ENCODE measurements at regions not wholly inside any gene's neighbourhood (a gene's known extent, or its start where the extent isn't known, plus 50 kb on each side); places are given as distances from the start of the nearest gene placed in this dataset.
"Not testable (repeated sequence)": the region's sequence is repeated elsewhere in the genome, so short reads cannot be mapped to it uniquely, and the experiment has no call there.

- DNase-seq = no peak
Observed at GRCh38 chr9:90447773-90448172, 194.9 kb downstream of the DIRAS2 start.

GRCh38 chr9:90449213-90449925 is 193.3 kb downstream of the DIRAS2 start:
- DNase-seq = no peak

GRCh38 chr9:90451804-90452203 is 190.8 kb downstream of the DIRAS2 start:
- no peak for DNase-seq

GRCh38 chr9:90455316-90455715 is 187.3 kb downstream of the DIRAS2 start:
- no peak for DNase-seq

GRCh38 chr9:90457386-90458190 is 185.0 kb downstream of the DIRAS2 start:
- no peak for DNase-seq

DNA sequence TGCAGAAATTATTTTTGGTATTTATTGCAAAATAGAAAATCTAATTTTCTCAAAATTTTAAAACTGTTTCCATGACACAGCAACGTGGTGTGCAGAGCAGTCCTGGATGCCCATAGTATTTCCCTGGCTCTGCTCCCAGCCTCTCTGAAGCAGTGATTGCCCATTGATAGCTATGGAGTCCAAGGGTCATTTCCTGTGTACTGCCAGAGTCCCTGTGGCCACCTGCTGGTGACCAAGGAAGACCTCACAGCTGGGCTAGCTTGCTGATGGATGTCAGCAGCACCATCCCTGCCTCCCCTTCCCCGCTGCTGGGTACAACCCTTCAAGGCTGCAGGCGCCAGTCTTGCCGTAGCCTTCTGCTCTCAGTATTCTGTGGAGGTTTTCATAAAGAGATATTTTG is 184.1 kb downstream of the DIRAS2 start:
- no peak for DNase-seq

- no peak for DNase-seq
Observed at GRCh38 chr9:90459321-90459720, 183.3 kb downstream of the DIRAS2 start.

DNA sequence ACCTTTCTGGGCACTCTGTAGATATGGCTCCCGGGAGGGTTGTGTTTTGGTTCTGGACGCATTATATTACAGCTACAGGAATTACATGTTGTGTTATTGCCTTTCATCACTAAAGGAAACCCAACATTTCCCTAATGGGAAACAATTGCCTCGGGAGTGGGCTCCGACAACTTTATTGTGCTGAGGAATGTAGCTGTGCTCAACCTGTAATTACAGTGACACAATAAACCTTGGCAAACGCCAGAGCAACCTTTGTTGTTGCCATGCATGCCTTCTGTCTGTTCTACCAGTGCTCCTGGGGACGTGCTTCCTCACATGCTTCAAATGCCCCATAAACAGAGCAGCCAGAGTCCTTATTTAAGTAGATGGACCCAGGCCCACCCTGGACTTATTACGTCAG is 182.4 kb downstream of the DIRAS2 start:
- no peak for DNase-seq

GRCh38 chr9:90464978-90465377 is 177.6 kb downstream of the DIRAS2 start:
- no peak for DNase-seq

DNA sequence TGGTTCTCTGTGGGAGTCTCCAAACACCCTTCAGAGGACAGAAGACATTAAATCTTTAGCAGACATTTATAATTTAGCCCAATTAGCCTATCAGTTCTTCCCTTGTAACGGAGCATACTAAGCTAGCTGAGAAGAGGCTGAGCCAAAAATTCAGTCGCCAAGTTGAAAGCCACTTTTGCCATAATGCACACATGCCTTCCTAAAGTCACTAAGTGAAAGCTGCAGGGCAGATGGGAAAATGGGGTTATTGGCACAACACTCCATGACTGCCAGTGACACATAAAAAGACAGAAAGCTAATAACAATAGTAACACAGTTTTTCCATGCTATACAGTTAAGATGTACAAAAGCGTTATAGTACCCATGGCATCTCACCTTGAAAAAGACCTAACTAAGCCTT is 176.2 kb downstream of the DIRAS2 start:
- DNase-seq = no peak

DNA sequence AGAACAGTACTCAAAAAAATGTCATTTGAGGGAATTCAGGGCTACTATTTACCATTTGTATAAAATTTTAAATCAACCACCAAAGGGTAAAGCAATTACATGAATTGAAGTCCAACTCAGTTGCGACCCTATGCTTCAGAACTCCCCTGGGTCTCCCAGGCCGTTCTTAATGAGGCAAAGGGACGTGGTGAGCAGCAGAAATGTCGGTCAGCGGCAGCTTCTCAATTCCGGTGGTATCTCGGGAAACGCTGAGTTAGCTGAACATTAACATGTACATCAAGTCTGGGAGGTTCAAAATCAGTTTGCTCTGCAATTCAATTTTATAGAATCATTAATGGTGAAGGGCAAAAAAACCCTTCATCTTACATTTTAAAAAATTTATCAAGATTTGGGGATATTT is 173.2 kb downstream of the DIRAS2 start:
- no peak for DNase-seq

DNA sequence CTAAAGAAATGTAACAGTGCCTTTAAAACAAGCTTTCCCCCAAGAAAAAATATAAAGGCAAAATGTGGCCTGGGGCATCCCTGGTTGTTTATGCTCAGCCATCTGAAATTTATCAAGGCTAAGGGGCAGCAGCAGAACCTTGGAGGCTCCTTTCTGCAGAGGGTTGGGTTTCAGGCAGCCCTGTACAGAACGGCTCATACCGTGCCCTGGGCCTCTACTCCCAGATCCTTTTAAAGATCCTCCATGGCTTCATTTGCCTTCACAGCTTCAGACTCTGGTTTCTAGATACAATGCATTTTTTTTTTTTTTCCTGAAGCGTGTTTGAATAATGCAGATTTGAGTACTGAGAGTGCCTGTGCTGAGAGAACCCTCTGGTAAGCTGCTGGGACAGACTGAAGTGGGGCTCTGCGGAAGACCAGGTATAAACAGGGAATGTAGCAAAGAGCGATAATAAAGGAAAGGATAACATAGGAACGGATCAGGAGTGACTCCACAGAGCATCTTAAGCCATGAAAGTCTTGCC is 172.7 kb downstream of the DIRAS2 start:
- no peak for DNase-seq

GRCh38 chr9:90476058-90476457 is 166.6 kb downstream of the DIRAS2 start:
- DNase-seq = no peak

GRCh38 chr9:90477535-90477934 is 165.1 kb downstream of the DIRAS2 start:
- DNase-seq = no peak

GRCh38 chr9:90478821-90479220 is 163.8 kb downstream of the DIRAS2 start:
- DNase-seq = no peak

DNA sequence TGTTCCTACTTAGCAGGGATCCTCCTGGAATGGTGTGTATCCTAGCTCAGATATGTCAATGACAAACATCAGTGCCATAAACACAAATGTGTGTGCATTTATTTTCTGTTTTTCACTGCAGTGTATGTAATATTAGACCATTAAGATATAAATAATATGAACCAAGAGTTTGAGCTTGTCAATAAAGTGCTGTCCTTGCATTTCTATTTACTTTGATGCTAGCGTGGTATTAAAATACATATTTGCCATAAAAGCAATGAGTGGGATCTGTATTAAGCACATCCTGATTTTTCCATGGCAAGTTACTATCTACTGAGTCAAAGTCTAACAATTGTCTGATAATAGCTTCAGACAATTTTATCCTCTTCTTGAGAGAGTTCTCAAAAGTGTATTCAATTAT is 157.6 kb downstream of the DIRAS2 start:
- DNase-seq = no peak

DNA sequence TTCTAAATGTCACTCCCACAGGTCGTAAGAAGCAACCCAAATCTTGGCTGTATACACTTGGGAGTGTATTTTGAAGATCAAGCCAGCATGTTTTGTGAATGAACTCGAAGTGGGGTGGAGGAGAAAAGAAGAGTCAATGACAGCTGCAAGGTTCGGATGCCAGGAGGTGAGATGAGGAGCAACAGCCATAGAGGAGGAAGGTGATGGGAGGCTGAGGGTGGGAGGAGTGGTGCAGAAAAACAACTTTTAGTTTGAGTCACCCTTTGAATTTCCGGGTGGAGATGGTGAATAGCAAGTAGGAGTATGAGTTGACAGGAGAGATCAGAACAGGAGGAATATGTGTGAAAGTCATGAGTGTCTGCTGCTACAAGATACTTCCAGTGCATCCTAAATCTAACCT is 153.6 kb downstream of the DIRAS2 start:
- DNase-seq = no peak

- DNase-seq = no peak
Observed at GRCh38 chr9:90499761-90500160, 142.9 kb downstream of the DIRAS2 start.

DNA sequence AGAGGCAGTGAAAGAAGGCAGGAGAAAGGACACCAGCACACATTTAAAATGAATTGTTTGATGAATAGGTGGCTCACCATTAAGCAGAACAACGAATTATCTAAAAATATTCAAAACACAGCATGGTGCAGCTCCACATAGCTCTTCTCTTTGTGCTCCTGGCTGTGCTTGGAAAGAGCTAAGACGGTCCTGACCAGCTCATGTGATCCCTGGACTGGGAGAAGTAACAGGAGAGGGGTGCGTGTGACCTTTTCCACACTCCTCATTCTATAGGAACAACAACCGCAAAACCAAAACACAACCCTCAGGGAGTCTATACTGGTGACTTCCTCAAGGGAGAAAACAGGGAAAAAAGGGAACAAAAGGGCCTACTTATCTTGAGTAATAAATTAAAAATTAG is 140.5 kb downstream of the DIRAS2 start:
- DNase-seq = no peak

DNA sequence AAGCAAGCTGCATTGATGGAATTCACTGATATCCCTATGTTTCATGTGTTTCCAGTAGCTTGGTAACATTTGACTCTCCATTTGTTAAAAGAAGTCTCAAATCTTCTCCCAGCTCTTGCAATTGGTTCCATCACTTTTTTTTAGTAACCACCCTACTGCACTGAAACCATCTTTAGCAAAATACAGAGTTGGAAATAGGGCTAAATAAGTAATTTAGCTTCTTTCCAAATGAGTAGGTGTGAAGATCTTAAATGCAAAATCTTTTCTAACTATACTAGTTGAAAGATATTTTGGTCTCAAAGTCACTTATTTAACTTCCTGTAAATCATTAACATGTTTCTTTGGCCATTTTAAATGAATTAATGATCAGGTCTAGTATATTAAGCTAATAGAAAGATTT is 138.1 kb downstream of the DIRAS2 start:
- no peak for DNase-seq

- no peak for DNase-seq
Observed at GRCh38 chr9:90505695-90506094, 136.9 kb downstream of the DIRAS2 start.

DNA sequence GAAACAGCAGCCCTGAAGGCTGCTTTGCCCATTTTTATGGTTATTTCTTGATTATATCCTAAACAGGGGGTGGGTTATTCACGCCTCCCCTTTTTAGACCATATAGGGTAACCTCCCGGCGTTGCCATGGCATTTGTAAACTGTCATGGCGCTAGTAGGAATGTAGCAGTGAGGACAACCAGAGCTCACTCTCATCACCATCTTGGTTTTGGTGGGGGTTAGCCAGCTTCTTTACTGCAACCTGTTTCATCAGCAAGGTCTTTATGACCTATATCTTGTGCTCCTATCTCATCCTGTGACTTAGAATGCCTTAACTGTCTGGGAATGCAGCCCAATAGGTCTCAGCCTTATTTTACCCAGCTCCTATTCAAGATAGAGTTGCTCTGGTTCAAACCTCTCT is 136.2 kb downstream of the DIRAS2 start:
- not testable (repeated sequence) for DNase-seq

DNA sequence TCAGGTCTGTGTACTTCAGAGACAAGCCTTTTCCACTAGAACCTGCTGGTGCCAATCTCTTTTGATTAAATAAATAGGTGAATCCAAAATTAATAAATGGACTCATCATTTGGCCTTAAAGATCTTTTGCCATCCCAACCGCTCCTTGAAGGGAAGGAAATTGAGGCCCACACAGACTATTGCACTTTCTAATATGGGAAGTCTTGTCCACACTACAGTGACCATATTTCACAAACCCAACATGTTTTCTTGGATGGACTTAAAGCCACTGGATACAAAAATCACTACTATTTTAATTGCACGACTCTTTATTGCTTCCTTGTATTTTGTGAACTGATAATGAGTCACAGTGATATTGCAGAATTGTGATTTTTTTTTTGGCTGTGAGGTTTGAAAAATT is 135.0 kb downstream of the DIRAS2 start:
- DNase-seq = no peak

DNA sequence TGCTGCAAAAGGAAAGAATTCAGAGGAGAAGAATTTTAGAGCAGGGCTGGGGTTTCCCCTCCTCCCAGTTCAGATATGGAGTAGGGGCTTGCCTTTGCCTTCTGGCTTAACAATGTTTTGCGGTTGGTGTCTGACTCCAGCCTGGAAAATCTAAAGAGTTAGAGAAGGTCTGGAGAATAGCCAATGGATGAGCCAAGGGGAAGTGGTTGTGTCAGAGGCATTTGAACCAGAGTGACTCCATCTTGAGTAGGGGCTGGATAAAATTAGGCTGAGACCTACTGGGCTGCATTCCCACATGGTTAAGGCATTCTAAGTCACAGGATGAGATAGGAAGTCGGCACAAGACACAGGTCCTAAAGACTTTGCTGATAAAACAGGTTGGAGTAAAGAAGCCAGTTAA is 133.7 kb downstream of the DIRAS2 start:
- no peak for DNase-seq
